CD4-positive, alpha-beta T cell treated with Interleukin-17A for 4 hours (primary cell): ENCODE measurements at regions not wholly inside any gene's neighbourhood (a gene's known extent, or its start where the extent isn't known, plus 50 kb on each side); places are given as distances from the start of the nearest gene placed in this dataset.
"Not testable (repeated sequence)": the region's sequence is repeated elsewhere in the genome, so short reads cannot be mapped to it uniquely, and the experiment has no call there.

Source experiments
- DNase-seq: peaks from one replicate; pipeline ENCODE4 v3.0.0-alpha.2; 2020; ENCODE audit warnings: mixed read lengths

DNA sequence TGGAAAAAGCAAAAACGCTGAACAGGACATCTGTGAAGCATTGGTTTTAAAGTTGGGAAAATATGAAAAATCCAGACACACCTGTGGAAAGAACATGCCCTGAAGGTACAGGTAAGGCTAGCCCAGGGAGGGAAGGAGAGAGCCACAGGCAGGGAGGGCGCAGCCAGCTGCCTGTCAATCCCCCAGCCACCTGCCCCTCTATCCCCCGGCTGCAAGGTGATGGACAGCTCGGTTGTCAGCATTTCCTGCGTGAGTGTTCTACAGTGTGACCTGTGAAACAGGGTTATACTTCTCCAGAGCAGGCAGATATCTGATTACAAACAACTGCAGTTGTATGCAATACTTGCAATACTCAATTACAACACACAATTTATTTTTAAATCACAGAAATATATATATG is 358.1 kb downstream of the SMOC2 start:
- DNase-seq, result no peak

DNA sequence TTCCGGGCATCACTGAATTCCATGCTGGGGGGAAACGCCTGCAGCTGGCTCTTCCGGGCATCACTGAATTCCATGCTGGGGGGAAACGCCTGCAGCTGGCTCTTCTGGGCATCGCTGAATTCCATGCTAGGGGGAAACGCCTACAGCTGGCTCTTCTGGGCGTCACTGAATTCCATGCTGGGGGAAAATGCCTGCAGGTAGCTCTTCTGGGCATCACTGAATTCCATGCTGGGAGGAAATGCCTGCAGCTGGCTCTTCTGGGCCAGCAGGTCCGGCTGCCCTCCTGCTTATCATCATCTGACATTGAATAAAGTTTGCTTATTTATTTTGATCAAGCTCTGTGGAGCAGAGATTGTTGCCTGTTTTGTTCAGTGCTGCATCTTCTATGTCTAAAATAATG is 355.1 kb downstream of the SMOC2 start:
- no peak for DNase-seq

DNA sequence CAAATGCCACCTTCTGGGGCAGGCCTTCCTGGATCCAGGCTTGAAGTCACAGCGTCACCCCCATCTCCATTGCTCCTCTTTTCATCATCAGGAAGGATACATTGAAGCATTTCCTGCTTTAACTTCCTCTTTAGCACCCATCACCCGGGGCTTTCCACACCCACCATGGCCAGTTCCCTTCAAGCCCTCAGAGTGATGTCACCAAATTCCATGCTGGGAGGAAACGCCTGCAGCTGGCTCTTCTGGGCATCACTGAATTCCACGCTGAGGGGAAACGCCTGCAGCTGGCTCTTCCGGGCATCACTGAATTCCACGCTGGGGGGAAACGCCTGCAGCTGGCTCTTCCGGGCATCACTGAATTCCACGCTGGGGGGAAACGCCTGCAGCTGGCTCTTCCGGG is 354.6 kb downstream of the SMOC2 start:
- DNase-seq, result not testable (repeated sequence)

DNA sequence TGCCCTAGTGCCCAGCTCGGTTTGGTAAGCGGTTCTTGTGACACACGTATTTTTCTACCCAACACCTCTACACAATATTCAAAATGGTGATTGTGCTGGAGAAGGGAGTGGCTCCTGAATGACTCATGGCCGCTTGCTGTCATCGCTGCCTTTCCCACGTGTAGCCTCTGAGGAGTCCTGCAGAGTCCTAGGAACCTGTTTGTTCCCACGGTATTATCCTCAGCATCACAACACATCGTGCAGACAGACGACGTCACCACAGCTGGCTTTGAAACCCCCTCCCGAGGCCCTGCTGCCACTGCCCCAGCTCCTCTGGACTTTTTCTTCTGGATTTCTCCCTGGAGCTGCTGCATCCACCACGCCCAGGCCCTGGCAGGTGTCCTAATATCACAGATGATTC is 353.5 kb downstream of the SMOC2 start:
- no peak for DNase-seq

DNA sequence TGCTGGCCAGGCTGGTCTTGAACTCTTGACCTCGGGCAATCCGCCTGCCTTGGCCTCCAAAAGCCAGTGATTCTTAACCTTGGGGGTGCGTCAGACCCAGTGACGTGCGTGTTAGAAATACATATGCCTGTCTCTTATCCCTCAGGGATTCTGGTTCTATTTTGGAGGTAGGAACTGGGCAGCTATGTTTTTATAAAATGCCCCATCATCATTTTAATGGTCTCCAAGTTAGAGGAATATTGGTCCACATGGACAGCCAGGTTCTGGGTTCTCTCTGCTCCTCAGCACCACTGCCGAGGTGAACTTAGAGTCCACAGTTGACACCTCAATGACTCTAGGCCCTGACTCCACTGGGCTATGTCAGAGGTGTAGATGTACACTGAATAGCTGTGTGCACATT is 352.7 kb downstream of the SMOC2 start:
- no peak for DNase-seq

DNA sequence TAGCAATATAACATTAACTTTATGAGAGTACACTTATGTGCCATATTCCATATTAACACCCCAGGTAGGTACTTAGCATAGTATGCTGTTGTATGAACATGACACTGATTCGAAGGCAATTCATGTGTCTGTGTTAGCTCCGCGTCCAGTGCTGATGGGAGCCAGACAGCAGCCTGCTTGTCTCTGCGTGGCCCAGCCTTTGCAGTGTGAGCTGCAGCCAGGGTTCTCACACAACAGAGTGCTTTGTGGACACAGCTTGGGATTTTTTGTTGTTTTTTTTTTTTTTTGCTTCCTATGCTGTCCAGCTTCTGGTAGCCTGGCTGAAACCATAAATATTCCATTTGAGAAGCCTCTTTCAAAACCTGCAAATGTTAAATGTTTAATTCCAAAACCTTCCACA is 350.9 kb downstream of the SMOC2 start:
- no peak for DNase-seq

DNA sequence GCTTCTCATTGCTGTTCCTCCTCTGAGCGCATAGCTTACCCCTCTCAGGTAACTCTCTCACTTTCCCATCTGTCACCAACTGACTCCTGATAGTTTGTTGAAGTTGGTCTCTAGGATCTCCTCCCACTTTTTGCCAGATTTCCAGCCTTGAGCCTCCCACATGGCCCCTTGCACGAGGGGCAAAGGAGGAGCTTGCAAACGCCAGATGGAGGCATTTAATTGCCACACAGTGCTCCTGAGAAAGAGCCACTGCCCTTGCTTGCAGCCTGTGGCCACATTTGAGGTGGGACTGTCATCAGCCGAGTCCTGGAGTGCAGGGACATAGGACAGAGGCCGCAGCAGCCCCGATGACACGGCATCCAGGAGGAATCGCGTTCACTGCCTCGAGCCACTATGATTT is 348.7 kb downstream of the SMOC2 start:
- DNase-seq, result no peak

DNA sequence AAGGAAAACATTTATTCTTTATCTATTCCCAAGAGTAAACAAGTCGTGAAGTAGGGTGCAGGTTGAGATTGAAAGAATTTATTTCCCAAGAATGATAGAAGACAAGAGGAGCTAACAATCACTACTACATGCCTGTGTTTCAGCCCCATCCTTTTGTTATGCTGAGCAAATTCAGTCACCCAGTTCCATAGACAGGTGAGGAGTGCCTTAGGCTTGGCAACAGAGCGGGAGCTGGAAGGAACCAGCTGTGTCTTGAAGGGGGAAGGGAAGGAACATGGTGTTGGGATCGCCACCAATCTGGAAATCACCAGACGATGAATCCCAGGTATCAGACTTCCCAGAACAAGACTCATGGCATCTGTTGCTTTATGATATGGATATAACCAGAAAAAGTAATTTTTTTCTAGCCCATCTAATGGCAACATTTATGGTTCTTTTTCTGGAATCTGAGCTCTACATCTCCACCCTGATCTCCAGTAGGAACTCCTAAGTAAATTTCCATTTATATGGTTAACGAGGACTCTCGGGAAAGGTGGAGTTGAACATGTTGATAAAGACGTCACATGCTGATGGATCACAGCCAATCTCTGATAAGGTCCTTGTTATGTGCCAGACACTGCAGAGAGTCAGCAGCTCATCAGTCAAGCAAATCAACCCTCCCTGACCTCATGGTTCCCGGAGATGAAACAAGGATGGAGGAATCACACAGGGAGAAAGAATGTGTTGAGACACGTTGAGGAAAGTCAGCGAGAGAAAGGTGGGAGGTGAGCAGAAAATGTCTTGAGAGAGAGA is 344.9 kb downstream of the SMOC2 start:
- no peak for DNase-seq

DNA sequence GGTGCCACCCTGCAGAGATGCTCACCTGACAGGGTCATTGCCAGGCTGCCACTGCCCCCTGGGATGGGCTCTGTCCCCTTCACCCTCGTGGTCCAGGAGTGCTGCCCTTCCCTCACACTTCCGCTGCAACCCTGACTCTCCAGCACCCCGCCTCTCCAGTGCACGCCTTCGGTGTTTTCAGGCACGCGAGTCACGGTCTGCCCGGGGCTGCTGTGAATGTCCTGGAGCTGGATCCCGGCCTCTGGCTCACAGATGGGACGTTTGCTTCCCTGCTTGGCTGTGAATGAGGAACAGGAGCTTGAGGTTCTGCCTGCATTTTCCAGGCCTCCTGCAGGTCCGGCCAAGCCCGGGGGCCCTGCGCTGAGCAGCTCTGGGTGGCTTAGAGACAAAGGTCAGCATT is 343.4 kb downstream of the SMOC2 start:
- DNase-seq, result no peak

DNA sequence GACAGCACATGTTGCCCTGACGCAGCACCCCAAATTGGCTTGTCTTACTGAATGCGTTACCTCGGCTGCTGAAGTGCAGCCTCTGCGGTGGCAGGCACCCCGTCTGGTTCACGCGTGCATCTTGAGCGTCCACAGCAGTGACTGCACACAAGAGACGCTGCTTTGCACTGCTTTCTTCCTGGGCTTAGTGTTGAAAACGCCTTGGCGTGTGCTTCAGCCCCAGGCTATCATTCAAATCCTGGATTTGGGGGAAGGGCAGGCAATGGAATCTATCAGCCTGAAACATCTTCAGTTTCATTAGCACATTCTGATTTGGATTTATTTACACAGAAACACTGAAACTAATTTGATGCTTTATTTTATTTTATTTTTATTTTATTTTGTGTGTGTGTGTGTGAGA is 342.7 kb downstream of the SMOC2 start:
- no peak for DNase-seq

DNA sequence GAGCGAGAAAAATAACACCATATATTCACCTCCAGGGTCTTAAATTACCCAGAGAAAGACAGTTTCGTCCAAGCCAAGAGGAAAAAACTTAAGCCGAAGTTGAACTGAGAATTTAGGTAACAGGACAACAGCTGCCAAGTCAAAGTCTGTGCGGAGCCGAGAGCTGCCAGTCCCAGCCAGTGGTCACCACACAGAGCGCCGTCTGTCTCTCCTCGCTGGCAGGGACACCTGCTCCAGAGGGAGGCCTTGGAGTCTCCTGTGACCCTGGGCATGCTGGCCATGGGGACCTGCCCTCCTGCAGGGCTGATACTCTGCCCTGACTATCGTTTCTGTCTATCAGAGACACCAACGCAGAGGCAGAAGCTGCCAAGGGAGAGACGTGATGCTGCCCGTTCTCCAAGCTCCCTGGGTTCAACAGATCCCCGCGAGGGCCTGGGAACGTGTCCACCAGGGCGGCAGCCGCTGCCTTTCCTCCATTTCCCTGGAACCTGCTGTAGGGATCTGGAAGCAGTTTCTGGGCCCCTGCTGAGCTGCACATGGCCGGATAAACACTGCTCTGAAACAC is 341.3 kb downstream of the SMOC2 start:
- no peak for DNase-seq

DNA sequence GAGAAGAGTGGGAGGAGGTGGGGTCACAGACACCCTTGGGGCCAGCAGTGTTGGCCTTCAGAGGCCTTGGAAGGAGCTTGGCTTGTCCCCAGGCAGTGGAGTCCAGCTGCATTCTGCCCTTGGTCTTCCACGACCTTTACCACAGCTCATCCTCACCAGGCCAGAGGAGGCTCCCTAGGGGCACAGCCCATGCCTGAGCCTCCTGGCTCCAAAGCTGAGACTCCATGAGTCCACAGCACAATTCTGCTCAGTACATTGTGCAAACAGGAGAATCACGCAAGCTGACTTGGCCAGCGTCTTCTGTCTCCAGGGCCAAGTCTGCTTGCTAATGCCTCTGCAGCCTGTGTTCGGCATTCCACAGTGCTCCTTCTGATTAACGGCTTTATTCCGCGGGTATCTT is 337.2 kb downstream of the SMOC2 start:
- DNase-seq, result no peak

DNA sequence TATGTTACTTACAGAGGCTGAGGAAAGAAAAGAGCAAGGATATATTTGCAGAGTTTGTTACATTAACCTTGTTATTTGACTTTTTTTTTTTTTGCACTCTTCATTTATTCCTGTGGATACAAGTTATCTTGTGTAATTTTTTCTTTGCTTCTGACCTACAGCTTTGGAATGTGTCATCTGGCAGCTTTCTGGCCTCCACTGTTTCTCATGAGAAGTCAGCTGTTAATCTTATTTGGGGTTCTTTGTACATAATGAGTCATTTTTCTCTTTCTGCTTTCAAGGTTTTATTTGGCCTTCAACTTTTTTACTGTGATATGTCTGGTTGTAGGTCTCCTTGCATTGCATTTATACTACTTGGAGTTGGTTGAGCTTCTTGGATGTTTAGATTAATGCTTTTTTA is 333.4 kb downstream of the SMOC2 start:
- DNase-seq, result no peak

DNA sequence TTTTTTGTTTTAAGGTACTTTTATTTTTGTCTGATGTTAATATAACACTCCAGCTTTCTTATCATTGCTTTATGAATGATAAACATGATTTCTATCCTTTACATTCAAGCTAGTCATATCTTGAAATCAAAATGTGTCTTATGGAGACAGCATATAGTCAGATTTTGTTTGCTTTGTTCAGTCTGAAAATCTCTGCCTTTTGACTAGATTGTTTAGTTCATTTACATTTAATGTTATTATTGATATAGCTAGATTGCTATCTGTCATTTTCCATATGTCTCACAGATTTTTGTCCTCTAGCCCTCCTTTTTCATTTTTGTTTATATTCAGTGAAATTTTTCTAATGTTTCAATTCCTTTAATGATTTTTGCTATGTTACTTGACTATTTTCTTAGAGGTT is 332.8 kb downstream of the SMOC2 start:
- DNase-seq, result no peak

DNA sequence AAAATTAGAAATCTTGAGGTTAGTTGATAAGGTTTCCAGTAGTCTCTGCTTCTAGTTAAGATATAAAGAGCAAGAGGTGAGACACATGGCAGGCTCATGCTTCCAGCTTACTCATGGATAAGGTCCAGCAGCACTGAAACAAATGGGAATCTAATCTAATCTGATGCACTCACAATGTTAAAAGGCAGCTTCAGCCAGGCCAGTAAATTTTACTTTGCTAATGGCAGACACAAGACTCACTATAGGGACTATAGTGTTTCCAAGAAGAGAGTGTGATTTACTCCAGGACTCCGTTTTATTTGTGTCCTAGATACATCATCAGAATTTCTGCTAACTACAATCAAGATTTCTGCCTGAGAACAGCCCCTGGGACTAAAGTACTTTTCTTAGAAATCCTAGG is 324.8 kb downstream of the SMOC2 start:
- DNase-seq, result no peak

DNA sequence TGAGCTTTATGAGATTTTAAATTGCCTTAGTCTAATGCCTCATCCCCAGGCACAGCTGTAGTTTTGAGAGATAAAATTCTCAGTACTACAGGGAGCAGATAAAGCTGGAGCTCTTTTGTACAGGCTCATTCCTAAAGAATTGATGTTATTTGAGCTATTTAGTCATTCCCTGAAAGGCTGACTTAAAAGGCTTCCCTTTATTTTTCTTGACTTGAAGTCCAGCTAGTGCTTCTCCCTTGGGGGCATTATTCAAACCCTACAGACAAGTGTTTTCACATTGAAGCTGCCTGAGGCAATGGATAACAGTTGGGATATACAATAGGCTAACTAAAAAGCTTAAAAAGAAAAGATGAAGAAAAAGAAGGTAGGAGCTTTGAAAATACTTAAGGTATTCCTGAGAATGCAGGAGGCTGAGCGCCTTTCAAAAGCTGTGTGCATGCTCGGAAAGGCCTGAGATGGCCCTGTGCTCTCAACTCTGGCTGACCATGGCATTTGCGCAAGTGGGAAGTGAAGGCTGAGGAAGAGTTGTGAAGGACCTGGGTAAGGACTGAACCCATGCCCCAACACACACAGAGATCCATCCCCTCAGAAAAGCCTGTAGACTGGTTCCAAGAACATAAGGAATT is 315.1 kb downstream of the SMOC2 start:
- no peak for DNase-seq

DNA sequence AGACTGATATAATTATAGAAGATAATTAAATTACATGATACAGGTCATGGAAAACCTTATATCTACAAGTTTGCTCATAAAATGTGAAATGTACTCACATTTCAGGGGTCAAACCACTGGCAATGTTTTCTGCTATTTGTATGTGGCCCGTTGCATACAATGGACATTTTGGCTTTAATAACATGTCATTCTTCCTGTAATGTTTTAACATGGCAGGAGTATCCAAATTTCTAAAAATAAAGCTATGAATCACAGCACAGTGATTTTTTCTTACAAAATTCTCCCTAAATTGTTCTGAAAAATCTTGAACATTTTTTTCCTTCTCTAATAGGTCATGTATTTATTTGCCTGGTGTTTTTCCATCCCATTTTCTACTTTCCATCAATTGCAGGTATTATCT is 305.7 kb downstream of the SMOC2 start:
- DNase-seq, result no peak

DNA sequence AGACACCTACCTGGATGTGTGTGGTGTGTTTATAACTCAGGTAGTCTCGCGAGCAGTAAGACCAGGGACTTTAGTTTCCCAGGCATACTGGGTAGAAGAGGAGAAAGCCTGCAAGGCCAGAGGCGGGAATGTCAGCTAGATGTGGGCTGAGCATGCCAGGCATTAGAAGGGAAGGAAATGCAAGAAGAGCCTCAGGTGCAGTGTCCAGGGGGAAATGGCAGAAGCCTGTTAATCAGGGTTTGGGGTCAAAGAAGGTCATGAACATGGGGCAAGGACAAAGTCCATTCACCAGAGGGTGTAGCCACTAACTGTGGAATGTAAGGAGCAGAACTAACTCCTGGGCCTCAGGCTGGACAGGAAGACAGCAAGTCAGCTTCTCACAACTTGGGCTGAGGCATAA is 305.0 kb downstream of the SMOC2 start:
- DNase-seq, result no peak

DNA sequence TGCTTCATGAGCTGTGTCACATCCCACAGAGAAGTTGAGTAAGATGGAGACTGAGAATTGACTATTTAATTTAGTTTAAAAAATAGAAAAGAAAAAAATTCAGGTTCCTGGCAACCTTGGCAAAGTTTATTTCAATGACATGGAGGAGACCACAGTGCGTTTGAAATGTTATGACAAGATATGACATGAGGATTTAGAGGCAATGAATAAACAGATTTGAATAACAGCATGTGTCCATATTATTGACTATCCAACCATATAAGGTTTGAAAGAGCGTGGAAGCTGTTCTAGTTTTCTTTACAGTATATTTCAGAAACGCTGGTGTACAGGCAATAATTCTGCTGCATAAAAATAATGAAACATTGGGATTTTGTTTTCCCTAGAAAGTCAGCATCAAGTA is 303.9 kb downstream of the SMOC2 start:
- no peak for DNase-seq

DNA sequence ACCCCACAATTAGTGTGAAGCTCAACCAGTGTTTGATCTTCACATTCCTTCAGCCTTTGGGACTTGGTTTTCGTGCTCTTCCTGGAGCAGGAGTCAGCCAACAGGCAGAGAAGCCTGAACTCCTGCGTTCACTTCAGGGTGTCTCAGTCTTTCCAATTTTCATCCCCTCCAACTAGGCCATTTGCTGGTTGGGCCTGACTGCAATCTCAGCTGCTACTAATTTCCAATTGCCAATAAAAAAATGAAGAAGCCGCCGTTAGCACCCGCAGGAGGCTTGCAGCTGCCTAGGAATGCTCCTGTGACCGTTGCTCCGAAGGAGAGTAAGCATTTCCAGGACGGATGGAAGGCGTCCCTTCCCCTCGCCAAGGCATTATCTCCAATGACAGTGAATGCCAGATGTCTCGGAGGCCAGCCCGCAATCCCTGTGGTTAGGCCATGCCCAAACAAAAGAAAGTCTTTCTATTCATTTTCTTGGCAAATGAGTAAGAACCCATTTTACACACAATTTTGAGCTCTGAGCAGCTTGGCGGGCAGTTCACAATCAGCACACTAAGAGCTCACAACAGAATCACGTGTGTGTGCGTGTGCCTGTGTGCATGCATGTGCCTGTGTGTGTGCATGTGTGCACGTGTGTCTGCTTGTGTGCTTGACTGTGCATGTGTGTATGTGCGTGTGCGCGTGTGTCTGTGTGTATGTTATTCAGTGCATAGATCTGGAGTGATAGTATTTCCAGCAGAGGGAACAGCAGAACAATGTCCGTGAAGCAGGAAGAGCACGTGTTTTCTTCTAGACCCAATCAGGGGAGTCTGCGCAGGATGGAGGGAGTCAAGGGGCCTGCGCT is 301.2 kb downstream of the SMOC2 start:
- no peak for DNase-seq

DNA sequence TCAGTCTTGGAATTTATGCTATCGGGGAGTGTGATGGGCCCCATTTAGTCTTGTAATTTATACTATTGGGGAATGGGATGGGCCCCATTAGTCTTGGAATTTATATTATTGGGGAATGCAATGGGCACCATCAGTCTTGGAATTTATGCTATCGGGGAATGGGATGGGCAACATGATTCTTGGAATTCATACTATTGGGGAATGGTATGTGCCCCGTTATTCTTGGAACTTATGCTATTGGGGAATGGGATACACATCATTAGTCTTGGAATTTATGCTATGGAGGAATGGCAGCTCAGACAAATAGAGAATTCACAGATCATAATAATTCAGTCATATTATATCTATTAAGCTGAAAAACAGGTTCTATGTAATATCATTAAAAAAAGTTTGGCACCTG is 300.3 kb downstream of the SMOC2 start:
- no peak for DNase-seq

DNA sequence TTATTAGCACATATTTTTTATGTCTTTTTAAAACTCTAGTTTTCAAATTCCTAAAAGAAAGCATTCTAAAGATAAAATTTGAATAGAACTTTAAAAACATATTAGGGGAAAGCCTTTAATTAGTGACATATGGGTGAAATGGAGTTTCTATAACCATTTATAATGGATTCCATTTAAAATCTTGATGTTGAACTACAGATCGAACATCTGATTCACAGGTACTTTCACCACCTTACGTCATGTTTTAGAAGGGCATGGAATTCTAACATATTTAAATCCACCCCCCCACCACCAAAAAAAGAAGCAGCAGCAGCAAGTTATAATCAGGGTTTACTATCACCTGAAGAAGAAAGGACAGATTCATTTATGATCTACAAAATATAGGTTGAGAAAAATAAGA is 298.4 kb downstream of the SMOC2 start:
- no peak for DNase-seq

DNA sequence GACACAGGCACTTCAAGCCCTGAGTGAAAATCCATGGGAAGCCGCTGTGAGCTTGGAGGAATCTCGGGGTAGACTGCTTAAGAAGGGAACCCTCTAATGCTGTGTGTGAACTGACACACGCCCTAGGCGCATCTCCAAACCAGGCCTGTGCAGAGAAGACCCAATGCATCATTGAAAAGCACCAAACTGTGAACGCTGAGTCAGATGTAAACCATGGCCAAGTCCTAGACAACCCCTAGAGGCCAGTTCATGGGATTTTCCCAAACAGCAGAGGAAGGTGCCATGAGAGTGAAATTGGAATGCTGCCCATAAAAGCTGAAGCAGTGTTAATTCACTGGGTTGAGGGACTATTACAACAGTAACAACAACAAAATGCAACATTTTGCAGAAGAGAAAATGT is 296.5 kb downstream of the SMOC2 start:
- DNase-seq, result no peak

DNA sequence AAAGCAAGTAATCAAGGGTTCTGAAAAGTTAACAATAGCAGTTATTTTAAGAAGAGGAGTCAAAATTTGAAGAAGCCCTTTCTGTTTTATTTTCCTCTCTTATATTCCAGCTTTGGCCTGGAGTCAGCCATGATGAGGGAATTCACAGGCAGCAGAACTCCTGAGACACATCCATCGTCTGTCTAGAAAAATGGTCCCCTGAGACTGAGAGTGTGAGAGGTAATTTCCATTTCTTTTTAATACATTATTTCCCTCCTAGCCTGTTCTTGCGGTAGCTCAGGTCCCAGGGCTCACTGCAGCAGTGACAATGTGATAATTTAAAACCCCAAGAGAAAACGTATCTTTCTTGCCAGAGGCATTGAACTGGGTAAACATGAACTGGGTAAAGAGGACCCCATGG is 296.0 kb downstream of the SMOC2 start:
- no peak for DNase-seq
